Lung (tissue), 11 donors: ENCODE measurements at regions not wholly inside any gene's neighbourhood (a gene's known extent, or its start where the extent isn't known, plus 50 kb on each side); places are given as distances from the start of the nearest gene placed in this dataset.
"Not testable (repeated sequence)": the region's sequence is repeated elsewhere in the genome, so short reads cannot be mapped to it uniquely, and the experiment has no call there.

Experiments
- ATAC-seq: fragments of 200-7000 bp; cut with Tn5 transposase; one replicate; pipeline ENCODE4 v1.9.1; 2020; ENCODE audit warnings: moderate number of reproducible peaks; ENCODE audit not compliant: insufficient read depth, low FRiP score
- DNase-seq, 3 donors: peaks; one replicate each; pipeline ENCODE4 v3.0.0-alpha.2; 2013 to 2017
- H3K27ac ChIP-seq, 2 donors: one replicate each; pipeline ENCODE4 v1.5.1; 2013; ENCODE audit warnings: mild to moderate bottlenecking in 2 of 2, moderate library complexity in 2 of 2, control low read depth in 1 of 2, inconsistent platforms in 1 of 2, low read depth in 1 of 2, low read length in 1 of 2
- H3K27me3 ChIP-seq, 3 donors: one replicate each; pipeline ENCODE4 v1.5.1; 2013; ENCODE audit warnings: low read length in 2 of 3; ENCODE audit not compliant: control insufficient read depth in 3 of 3, insufficient read depth in 3 of 3
- H3K36me3 ChIP-seq, 4 donors: one replicate each; pipeline ENCODE4 v1.5.1; 2013; ENCODE audit warnings: low read length in 4 of 4, mild to moderate bottlenecking in 1 of 4, moderate library complexity in 1 of 4; ENCODE audit not compliant: control insufficient read depth in 4 of 4, insufficient read depth in 4 of 4
- H3K4me1 ChIP-seq, 5 donors: one replicate each; pipeline ENCODE4 v1.5.1; 2013; ENCODE audit warnings: low read length in 5 of 5, mild to moderate bottlenecking in 2 of 5, moderate library complexity in 1 of 5; ENCODE audit not compliant: control insufficient read depth in 5 of 5, insufficient read depth in 5 of 5
- H3K4me3 ChIP-seq: one replicate; pipeline ENCODE4 v1.5.1; 2013; ENCODE audit warnings: mild to moderate bottlenecking, control low read depth, moderate library complexity
- H3K9ac ChIP-seq, 2 donors: one replicate each; pipeline ENCODE4 v1.5.1; 2013; ENCODE audit warnings: low read length in 2 of 2, control low read depth in 1 of 2; ENCODE audit not compliant: insufficient read depth in 1 of 2
- H3K9me3 ChIP-seq, 4 donors: one replicate each; pipeline ENCODE4 v1.5.1; 2013; ENCODE audit warnings: low read length in 3 of 4, mild to moderate bottlenecking in 1 of 4, moderate library complexity in 1 of 4; ENCODE audit not compliant: control insufficient read depth in 4 of 4, insufficient read depth in 3 of 4
- CTCF ChIP-seq: IDR thresholded peaks from 2 replicates; pipeline ENCODE4 v1.5.1; 2012; ENCODE audit warnings: mild to moderate bottlenecking; ENCODE audit errors: control extremely low read depth, extremely low read depth
- WGBS, 2 donors: extraction: QIAGEN DNeasy Blood & Tissue Kit; methylation state at CpG; one replicate each; pipeline ENCODE4 v1.1.7; 2013; 5-methylcytosine and 5-hydroxymethylcytosine counted together
- donor health status: control.
- donor health status: control.
- donor health status: Bipolar disorder and iron deficiency.
- donor health status: healthy.
- donor health status: DM: yes; HTN: yes; CAD: no.

DNA sequence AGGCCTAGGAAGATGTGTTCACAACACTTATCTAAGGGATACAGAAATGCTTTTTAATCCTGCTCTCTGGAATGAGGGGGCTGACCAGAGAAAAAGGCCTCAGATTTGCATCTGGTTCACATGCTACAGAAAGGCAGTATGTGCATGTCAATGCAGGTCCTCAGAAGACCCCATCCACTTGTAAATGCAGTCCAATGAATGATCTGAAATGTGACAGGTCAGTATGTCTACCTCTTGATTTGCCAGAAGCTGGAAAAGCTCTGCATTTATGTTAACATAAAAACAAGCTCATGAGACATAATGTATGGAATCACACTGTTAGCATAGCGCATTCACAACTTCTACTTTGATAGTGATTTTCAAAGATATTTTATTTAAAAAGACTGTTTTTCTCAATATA, 367.4 kb upstream of the CHORDC1 start:
- Histone ChIP-seq H3K36me3 (no peaks in the 10 kb centered on the region), H3K4me3 (no peak overlapping the region), H3K27me3 (no peaks in the 10 kb centered on the region), H3K9ac (no peak overlapping the region), H3K27ac (no peak overlapping the region), H3K4me1 (no peaks in the 10 kb centered on the region), H3K9me3 (no peaks in the 10 kb centered on the region)
- DNase-seq, result no peak
- TF ChIP-seq CTCF, result no peak
- 98 to 100% methylated on average over 1 of the region's 1 CpG for WGBS, 2 donors
- no peak for ATAC-seq

DNA sequence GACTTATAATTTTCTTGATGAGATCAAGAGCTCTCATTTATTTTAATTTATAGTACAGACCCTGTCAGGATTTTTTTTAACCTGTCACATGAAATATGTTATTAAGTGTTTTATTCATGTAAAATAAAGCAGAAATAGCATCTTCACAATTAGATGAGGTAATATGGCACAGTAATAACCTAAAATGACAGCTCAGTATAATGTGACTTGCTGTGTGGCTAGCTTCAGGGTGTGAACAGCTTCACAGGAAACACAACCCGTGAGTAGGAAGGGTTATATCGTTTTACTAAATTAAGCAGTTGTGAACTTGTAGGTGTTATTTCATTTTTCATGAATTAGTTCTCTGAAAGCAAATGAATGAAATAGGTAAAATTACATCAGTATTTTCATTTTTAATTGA, 366.9 kb upstream of the CHORDC1 start:
- Histone ChIP-seq H3K9me3 (no peaks in the 10 kb centered on the region), H3K4me1 (no peaks in the 10 kb centered on the region), H3K36me3 (no peaks in the 10 kb centered on the region), H3K27ac (no peak overlapping the region), H3K9ac (no peak overlapping the region), H3K27me3 (no peaks in the 10 kb centered on the region), H3K4me3 (no peak overlapping the region)
- TF ChIP-seq CTCF, result no peak
- DNase-seq, result no peak
- 56 to 75% methylated on average over 2 of the region's 2 CpGs for WGBS, 2 donors
- no peak for ATAC-seq

- Histone ChIP-seq H3K4me3 (no peak overlapping the region), H3K9me3 (no peaks in the 10 kb centered on the region), H3K36me3 (no peaks in the 10 kb centered on the region), H3K4me1 (no peaks in the 10 kb centered on the region), H3K27ac (no peak overlapping the region), H3K9ac (no peak overlapping the region), H3K27me3 (no peaks in the 10 kb centered on the region)
- DNase-seq (no peak), ATAC-seq (no peak)
- WGBS, 2 donors, result 78 to 82% methylated on average over 7 of the region's 7 CpGs
- TF ChIP-seq CTCF, result no peak
Measured at GRCh38 chr11:90587896-90588295, 365.0 kb upstream of the CHORDC1 start.

- no peak overlapping the region for H3K27ac ChIP-seq
- no peaks in the 10 kb centered on the region for H3K9me3 ChIP-seq
- no peaks in the 10 kb centered on the region for H3K27me3 ChIP-seq
- H3K36me3 ChIP-seq, result no peaks in the 10 kb centered on the region
- H3K4me1 ChIP-seq, result no peaks in the 10 kb centered on the region
- H3K9ac ChIP-seq, result no peak overlapping the region
- DNase-seq (no peak), ATAC-seq (no peak)
- no peak overlapping the region for H3K4me3 ChIP-seq
- no peak for TF ChIP-seq CTCF
- 91 to 95% methylated on average over 1 of the region's 1 CpG for WGBS, 2 donors
Measured at GRCh38 chr11:90585491-90585890, 362.6 kb upstream of the CHORDC1 start.

DNA sequence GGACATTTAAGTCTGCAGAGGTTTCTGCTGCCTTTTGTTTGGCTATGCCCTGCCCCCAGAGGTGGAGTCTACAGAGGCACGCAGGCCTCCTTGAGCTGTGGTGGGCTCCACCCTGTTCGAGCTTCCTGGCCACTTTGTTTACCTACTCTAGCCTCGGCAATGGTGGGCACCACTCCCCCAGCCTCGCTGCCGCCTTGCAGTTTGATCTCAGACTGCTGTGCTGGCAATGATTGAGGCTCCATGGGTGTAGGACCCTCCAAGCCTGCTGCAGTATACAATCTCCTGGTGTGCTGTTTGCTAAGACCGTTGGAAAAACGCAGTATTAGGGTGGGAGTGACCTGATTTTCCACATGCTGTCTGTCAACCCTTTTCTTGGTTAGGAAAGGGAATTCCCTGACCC, 360.1 kb upstream of the CHORDC1 start:
- 79 to 85% methylated on average over 7 of the region's 7 CpGs for WGBS, 2 donors
- H3K4me1 ChIP-seq, result not testable (repeated sequence)

More for the DNA sequence above, 360.1 kb upstream of the CHORDC1 start:
- H3K36me3 ChIP-seq, H3K4me3 ChIP-seq, DNase-seq, H3K9me3 ChIP-seq, H3K9ac ChIP-seq, H3K27ac ChIP-seq, ATAC-seq, H3K27me3 ChIP-seq: not testable (repeated sequence)
